T-helper 17 cell (primary cell): ENCODE measurements at regions not wholly inside any gene's neighbourhood (a gene's known extent, or its start where the extent isn't known, plus 50 kb on each side); places are given as distances from the start of the nearest gene placed in this dataset.

Experiments
- ATAC-seq: fragments of 150-1000 bp; cut with Tn5 transposase; 2 replicates; pipeline ENCODE4 v1.10.0; 2021; ENCODE audit warnings: mild to moderate bottlenecking, moderate library complexity
- DNase-seq, 3 donors: peaks; one replicate each; pipeline versions ENCODE4 v3.0.0 to v3.0.0-alpha.2; 2020 to 2021
- H3K9me3 ChIP-seq: one replicate; pipeline ENCODE4 v1.7.0; 2013; ENCODE audit warnings: low read length, mild to moderate bottlenecking; ENCODE audit not compliant: control insufficient read depth, poor library complexity, severe bottlenecking
- H3K27ac Mint-ChIP-seq: one replicate; pipeline ENCODE4 v1.8.0; 2022; ENCODE audit warnings: mild to moderate bottlenecking, moderate library complexity, mixed read lengths
- H3K27me3 Mint-ChIP-seq: one replicate; pipeline ENCODE4 v1.8.0; 2022; ENCODE audit warnings: mixed read lengths
- H3K36me3 Mint-ChIP-seq: one replicate; pipeline ENCODE4 v1.8.0; 2022; ENCODE audit warnings: low read depth, mixed read lengths
- H3K4me1 Mint-ChIP-seq: one replicate; pipeline ENCODE4 v1.8.0; 2022; ENCODE audit warnings: mild to moderate bottlenecking, mixed read lengths
- H3K4me3 Mint-ChIP-seq: one replicate; pipeline ENCODE4 v1.8.0; 2022; ENCODE audit warnings: mild to moderate bottlenecking, moderate library complexity, mixed read lengths

DNA sequence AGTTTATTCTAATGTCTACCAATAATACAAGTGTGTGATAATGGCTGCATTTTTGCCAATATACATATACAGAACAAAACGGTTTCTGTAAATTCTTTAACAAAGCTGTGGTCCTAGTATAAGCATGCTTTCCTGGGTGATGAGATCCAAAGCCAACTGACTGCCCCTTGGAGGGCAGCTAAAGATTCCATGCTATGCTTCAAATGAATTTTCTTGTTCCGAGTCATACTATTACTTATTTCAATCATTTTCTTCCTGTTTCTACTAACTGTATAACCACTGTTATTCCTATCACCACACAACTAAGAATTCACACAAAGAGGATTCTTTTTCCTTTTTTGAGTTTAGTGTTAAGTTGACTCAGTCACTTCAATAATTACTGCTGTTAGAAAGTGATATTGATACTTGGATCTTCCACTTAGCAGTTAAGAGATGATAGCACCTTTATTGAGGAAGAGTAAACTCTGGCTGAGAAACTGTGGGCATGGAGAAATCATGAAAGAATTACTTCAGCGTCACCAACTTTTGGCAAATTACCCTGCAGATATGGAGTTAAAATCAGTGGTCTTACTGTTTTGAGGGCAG is 197.5 kb downstream of the ARL4A start:
- Mint-ChIP-seq H3K36me3 (no peaks in the 10 kb centered on the region), H3K4me1 (peaks cover 9% of the 10 kb centered on the region), H3K27me3 (peaks cover 22% of the 10 kb centered on the region), H3K4me3 (no peak overlapping the region), H3K27ac (no peak overlapping the region)
- no peaks in the 10 kb centered on the region for H3K9me3 ChIP-seq
- no peak for ATAC-seq
- no peak for DNase-seq

DNA sequence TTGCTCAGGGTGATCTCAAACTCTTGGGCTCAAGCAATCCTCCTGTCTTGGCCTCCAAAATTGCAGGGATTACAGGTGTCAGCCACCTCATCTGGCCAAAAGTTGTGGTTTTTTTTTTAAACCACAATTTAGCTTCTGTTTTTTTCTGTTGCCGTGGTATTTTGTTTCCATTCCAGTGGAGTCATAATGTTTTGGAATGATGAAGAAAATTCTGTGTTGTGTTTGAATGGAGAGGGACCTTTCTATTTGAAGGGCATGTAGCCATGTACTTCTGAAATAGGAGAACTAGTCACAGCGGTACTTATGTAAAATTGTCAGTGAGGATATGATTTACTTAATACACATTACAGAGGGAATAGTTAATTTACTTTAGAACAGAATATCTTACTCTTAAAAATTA is 201.3 kb downstream of the ARL4A start:
- H3K4me3 Mint-ChIP-seq: no peak overlapping the region
- no peak for ATAC-seq
- no peaks in the 10 kb centered on the region for H3K36me3 Mint-ChIP-seq
- H3K27me3 Mint-ChIP-seq: peaks cover 15% of the 10 kb centered on the region
- DNase-seq: no peak
- peaks cover 4% of the 10 kb centered on the region for H3K4me1 Mint-ChIP-seq
- H3K27ac Mint-ChIP-seq: no peak overlapping the region
- no peaks in the 10 kb centered on the region for H3K9me3 ChIP-seq

DNA sequence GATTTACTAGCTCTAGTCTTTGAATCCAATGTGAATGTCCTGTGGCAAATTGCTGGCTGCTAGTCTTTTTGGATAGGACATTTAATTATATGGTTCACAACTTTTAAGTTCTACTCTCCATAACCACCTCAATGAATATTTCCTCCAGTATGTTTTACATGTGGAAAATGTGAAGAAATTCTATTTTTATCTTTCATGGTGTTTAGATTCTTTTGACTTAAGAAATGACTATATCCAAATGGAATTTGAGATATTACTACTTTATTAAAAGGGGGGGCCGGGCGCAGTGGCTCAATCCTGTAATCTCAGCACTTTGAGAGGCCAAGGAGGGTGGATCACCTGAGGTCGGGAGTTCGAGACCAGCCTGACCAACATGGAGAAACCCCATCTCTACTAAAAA is 202.0 kb downstream of the ARL4A start:
- no peak overlapping the region for H3K4me3 Mint-ChIP-seq
- peaks cover 15% of the 10 kb centered on the region for H3K27me3 Mint-ChIP-seq
- no peak overlapping the region for H3K27ac Mint-ChIP-seq
- H3K36me3 Mint-ChIP-seq: no peaks in the 10 kb centered on the region
- H3K4me1 Mint-ChIP-seq: peaks cover 4% of the 10 kb centered on the region
- no peak for DNase-seq
- ATAC-seq: no peak
- H3K9me3 ChIP-seq: no peaks in the 10 kb centered on the region

DNA sequence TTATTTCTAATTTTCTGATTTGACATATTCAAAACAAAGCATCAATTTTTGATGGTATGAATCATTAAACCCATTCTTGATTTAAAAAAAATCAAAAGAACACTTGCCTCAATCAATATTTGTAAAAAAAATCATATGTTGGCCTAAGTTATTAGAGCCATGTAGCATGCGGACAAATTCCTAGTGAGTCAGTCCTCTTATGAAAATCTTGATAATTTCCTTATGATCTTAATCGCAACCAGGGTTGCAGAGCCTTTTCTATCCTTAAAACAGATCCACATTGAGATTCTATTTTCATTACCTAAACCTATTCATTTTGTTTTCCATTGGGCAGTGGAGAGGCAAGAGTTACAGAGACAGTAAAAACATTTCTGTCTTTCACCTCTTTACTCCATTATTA is 203.2 kb downstream of the ARL4A start:
- H3K9me3 ChIP-seq: no peaks in the 10 kb centered on the region
- no peak overlapping the region for H3K27ac Mint-ChIP-seq
- H3K36me3 Mint-ChIP-seq: no peaks in the 10 kb centered on the region
- H3K4me3 Mint-ChIP-seq: no peak overlapping the region
- peaks cover 8% of the 10 kb centered on the region for H3K27me3 Mint-ChIP-seq
- H3K4me1 Mint-ChIP-seq: peaks cover 4% of the 10 kb centered on the region
- ATAC-seq (no peak), DNase-seq (no peak)

DNA sequence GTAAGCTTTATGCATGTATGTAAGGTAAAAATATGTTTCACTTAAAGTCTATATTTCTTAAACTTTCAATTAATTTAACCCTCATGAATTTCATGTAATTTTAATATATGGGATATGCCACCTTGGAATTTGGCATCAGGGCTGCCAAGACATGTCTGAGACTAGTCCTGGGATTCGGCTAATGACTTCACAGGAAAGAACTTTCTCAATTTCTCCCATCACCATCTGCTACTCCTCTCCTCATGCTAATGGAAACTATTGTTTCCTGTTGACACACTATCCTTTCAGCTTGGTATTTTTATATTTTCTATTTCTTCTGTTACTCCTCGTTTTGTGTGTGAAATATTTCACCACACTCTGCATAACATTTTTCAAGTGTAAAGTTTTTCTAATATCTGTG is 205.9 kb downstream of the ARL4A start:
- ATAC-seq: no peak
- peaks cover 4% of the 10 kb centered on the region for H3K4me1 Mint-ChIP-seq
- H3K4me3 Mint-ChIP-seq: no peak overlapping the region
- no peak overlapping the region for H3K27ac Mint-ChIP-seq
- H3K9me3 ChIP-seq: no peaks in the 10 kb centered on the region
- peaks cover 4% of the 10 kb centered on the region for H3K27me3 Mint-ChIP-seq
- no peak for DNase-seq
- no peaks in the 10 kb centered on the region for H3K36me3 Mint-ChIP-seq

DNA sequence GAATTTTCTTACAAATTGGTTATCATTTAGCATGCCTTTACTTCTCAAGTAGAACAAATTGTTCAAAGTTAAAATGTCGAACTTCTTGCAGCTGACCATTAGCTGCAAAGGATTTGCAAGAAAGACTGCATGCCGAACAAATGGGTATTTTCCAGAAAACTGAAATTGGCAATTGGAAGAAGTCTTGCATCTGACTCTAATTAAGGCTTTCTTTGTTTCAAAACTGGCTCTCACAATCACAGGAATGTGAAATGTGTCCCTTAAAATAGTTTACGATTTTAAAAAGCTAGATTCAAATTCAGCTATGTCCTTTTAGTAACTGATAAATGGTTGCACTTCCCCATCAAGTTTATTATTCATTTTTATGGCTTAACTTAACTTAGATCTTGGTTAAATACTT is 207.9 kb downstream of the ARL4A start:
- Mint-ChIP-seq H3K4me3 (no peak overlapping the region), H3K27me3 (no peaks in the 10 kb centered on the region), H3K27ac (no peak overlapping the region), H3K4me1 (no peaks in the 10 kb centered on the region), H3K36me3 (no peaks in the 10 kb centered on the region)
- DNase-seq (no peak), ATAC-seq (no peak)
- no peaks in the 10 kb centered on the region for H3K9me3 ChIP-seq

DNA sequence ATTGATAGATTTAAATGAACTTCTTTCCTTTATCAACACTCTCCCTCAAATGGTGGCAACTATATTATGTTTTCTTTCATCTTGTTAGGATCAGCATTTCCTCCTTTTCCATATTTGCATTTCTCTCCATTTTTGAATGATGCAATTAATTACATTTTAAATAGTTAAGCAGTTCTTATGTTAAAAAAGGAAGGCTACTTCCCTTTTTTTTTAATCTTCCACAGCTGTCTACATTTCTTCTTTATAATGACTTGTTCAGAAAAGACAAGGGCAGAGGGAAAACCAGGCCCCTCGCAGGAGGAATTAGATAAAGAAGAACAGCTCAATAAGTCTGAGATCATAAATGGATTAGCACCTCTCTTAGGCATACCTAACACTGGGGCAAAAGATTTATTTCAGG is 208.9 kb downstream of the ARL4A start:
- H3K36me3 Mint-ChIP-seq: no peaks in the 10 kb centered on the region
- no peaks in the 10 kb centered on the region for H3K9me3 ChIP-seq
- no peak overlapping the region for H3K27ac Mint-ChIP-seq
- no peak overlapping the region for H3K4me3 Mint-ChIP-seq
- ATAC-seq (no peak), DNase-seq (no peak)
- no peaks in the 10 kb centered on the region for H3K4me1 Mint-ChIP-seq
- peaks cover 6% of the 10 kb centered on the region for H3K27me3 Mint-ChIP-seq

DNA sequence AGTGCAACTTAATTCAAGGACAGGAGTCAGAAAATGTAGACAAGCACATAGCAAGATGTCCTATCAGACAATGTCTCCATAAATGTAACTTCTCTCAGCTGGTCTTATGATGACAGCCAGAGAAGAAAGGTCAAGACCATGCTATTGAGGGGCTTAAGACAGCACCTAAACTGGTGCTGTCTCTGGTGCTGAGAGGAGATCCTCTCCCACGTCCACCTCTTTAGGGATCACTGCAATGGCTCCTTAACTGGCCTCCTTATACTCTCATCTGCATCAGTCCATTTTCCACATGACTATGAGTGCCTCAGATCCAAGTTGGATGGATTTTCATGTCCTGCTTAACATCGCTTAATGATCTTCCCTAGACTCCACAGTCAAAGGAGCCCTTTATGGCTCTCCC is 210.6 kb downstream of the ARL4A start:
- H3K27ac Mint-ChIP-seq: no peak overlapping the region
- DNase-seq (no peak), ATAC-seq (no peak)
- no peaks in the 10 kb centered on the region for H3K36me3 Mint-ChIP-seq
- H3K27me3 Mint-ChIP-seq: peaks cover 9% of the 10 kb centered on the region
- H3K4me3 Mint-ChIP-seq: no peak overlapping the region
- no peaks in the 10 kb centered on the region for H3K9me3 ChIP-seq
- no peaks in the 10 kb centered on the region for H3K4me1 Mint-ChIP-seq

DNA sequence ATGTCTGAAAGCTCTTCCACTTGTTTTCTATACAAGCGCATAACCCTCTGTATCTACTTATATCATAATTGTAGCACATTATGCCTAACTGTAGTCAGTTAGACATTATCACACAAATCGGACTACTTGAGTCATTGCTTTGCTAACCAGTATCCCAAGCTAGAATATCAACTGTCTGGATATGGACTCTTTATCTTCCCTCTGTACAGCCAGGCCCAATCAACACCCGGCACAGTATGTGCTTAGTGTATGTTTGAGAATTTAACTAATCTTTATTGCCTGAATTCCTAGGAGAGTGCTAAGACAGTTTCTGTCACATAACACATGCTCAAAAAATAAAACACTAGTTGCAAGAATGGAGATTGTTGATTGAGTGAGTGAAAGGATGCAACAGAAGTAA is 211.2 kb downstream of the ARL4A start:
- no peaks in the 10 kb centered on the region for H3K36me3 Mint-ChIP-seq
- no peaks in the 10 kb centered on the region for H3K4me1 Mint-ChIP-seq
- H3K27me3 Mint-ChIP-seq: peaks cover 9% of the 10 kb centered on the region
- H3K4me3 Mint-ChIP-seq: no peak overlapping the region
- DNase-seq (no peak), ATAC-seq (no peak)
- no peak overlapping the region for H3K27ac Mint-ChIP-seq
- no peaks in the 10 kb centered on the region for H3K9me3 ChIP-seq

DNA sequence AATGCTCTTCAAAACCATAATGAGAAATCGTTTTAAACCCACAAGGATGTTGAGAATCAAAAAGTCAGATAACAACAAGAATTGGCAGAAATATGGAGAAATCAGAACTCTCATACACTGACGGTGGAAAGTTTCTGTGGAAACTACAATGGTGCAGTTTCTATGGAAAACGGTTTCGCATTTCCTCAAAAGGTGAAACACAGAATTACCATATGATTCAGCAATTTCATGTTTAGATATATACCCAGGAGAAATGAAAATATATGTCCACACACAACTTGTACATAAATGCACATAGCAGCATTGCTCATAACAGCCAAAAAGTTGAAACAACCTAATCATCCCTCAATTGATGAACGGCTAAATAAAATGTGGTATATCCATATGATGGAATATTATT is 218.2 kb downstream of the ARL4A start:
- no peaks in the 10 kb centered on the region for H3K36me3 Mint-ChIP-seq

DNA sequence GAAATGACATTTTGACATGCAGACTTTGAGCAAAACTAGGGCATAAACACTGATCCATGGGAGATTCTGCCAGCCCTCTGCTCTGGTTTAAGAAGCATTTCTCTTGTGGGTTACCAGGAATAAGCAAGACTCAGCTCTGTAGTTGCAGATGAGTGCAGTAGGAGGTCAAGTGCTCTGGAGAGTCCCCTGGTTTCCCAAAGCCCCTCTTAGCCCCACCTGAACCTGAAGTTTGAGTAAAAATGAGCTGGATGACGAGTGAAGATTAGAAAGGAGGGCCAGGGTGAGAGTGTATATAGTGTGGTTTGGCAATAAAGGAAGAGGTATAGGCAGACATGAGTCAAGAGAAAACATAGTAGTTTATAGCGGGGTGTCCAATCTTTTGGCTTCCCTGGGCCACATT is 220.3 kb downstream of the ARL4A start:
- no peak overlapping the region for H3K27ac Mint-ChIP-seq
- peaks cover 2% of the 10 kb centered on the region for H3K36me3 Mint-ChIP-seq
- no peak for ATAC-seq
- peaks cover 10% of the 10 kb centered on the region for H3K4me1 Mint-ChIP-seq
- no peak for DNase-seq
- peaks cover 10% of the 10 kb centered on the region for H3K27me3 Mint-ChIP-seq
- no peak overlapping the region for H3K4me3 Mint-ChIP-seq
- no peaks in the 10 kb centered on the region for H3K9me3 ChIP-seq

More for the DNA sequence above, 218.2 kb downstream of the ARL4A start:
- Mint-ChIP-seq H3K27me3 (peaks cover 19% of the 10 kb centered on the region), H3K4me3 (no peak overlapping the region), H3K27ac (no peak overlapping the region), H3K4me1 (peaks cover 4% of the 10 kb centered on the region)
- DNase-seq: no peak
- ATAC-seq: no peak
- H3K9me3 ChIP-seq: no peaks in the 10 kb centered on the region

DNA sequence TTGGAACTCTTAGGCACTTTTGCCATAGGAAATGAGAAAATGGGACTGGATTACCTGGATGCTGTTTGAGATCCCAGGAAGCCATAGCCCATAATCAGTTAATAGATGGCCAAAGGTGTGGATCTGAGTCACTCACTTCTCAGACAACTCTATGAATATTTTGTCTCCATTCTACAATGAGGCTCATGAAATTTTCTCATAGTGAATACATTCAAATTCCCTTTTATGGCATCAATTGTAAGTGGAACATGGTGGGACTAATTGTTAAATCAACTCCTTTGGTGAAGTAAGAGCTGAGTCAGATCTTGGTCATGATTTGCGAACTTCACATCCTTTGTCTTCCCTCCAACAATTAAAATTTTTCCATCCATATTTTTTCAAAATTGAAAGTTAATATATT is 222.1 kb downstream of the ARL4A start:
- peaks cover 2% of the 10 kb centered on the region for H3K36me3 Mint-ChIP-seq
- no peak for ATAC-seq
- DNase-seq: no peak
- peaks cover 10% of the 10 kb centered on the region for H3K27me3 Mint-ChIP-seq
- peaks cover 8% of the 10 kb centered on the region for H3K4me1 Mint-ChIP-seq
- H3K9me3 ChIP-seq: no peaks in the 10 kb centered on the region
- H3K4me3 Mint-ChIP-seq: no peak overlapping the region
- no peak overlapping the region for H3K27ac Mint-ChIP-seq

DNA sequence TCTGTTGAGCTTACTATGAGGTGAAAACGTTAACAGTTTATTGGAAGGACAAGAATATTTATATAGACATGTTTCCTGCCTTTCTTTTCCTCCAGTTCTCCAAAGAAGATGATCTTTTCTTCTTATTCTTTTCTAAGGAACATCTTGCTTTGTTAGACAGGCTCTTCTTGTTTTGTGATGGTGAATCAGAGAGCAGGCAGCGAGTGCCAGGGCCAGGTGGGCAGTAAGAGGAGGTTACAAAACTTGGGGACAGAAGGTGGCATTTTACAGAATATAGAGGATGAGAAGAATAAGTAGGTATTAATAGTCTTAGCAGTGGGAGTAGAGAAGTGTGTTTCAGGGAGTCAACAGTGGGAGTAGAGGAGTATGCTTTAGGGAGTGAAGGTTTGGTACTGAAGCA is 223.6 kb downstream of the ARL4A start:
- H3K27ac Mint-ChIP-seq: no peak overlapping the region
- DNase-seq (no peak), ATAC-seq (no peak)
- no peaks in the 10 kb centered on the region for H3K9me3 ChIP-seq
- H3K4me1 Mint-ChIP-seq: peaks cover 8% of the 10 kb centered on the region
- H3K36me3 Mint-ChIP-seq: peaks cover 2% of the 10 kb centered on the region
- peaks cover 10% of the 10 kb centered on the region for H3K27me3 Mint-ChIP-seq
- H3K4me3 Mint-ChIP-seq: no peak overlapping the region

DNA sequence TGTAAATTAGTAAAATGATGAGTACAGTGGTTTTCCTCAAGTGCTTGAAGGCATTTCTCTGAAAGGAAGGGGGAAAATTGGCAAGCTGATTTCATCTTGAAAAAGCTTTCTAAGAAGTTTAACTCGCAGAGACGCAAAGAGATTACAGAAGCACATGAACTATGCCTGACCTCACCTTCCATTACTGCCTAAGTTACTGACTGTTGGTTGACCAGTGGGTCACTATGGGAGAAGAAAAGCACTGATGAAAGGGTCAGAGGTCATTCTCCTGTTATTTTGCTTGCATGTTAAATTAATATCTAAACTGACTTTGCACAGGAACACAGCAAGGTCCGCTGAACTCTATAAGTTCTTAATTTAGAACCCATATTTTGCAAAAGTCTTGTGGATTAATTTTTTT is 225.6 kb downstream of the ARL4A start:
- H3K4me3 Mint-ChIP-seq: no peak overlapping the region
- no peaks in the 10 kb centered on the region for H3K27me3 Mint-ChIP-seq
- no peaks in the 10 kb centered on the region for H3K9me3 ChIP-seq
- H3K36me3 Mint-ChIP-seq: peaks cover 2% of the 10 kb centered on the region
- DNase-seq (no peak), ATAC-seq (no peak)
- peaks cover 6% of the 10 kb centered on the region for H3K4me1 Mint-ChIP-seq
- no peak overlapping the region for H3K27ac Mint-ChIP-seq
